ENCODE measurements at regions not wholly inside any gene's neighbourhood (a gene's known extent, or its start where the extent isn't known, plus 50 kb on each side); places are given as distances from the start of the nearest gene placed in this dataset.
A peak's percentile ranks its signal among the peaks of the same experiment; 100 is the strongest.
"Not testable (repeated sequence)": the region's sequence is repeated elsewhere in the genome, so short reads cannot be mapped to it uniquely, and the experiment has no call there.

GRCh38 chr2:239831001-239831731, 194.0 kb downstream of the NDUFA10 start:
- DNase-seq (ENCODE audit: low read depth in 2 of 2): no peak
- H3K9ac ChIP-seq (ENCODE audit: insufficient read depth, low read length): no peak overlapping the region
- H3K4me1 ChIP-seq (ENCODE audit: control insufficient read depth, extremely low read depth, insufficient read depth, low read length): no peaks in the 10 kb centered on the region
- no peak for TF ChIP-seq EZH2 (IDR thresholded peaks at IDR 0.05; ENCODE audit: low read length, missing control alignments)
- no peak for TF ChIP-seq CTCF (conservative IDR thresholded peaks at IDR 0.05 in 1 of 2, IDR thresholded peaks at IDR 0.05 in 1 of 2; ENCODE audit: low read depth in 1 of 2, low read length in 2 of 2)
- H3K4me2 ChIP-seq (ENCODE audit: extremely low read depth, insufficient read depth, low read length): no peak overlapping the region
- no peaks in the 10 kb centered on the region for H4K20me1 ChIP-seq (ENCODE audit: control insufficient read depth, extremely low read depth, insufficient read depth, low read length)
- H3K27me3 ChIP-seq (ENCODE audit: control insufficient read depth, insufficient read depth, low read length): no peaks in the 10 kb centered on the region
- H3K27ac ChIP-seq (ENCODE audit: insufficient read depth, low read length): no peak overlapping the region
- no peaks in the 10 kb centered on the region for H3K79me2 ChIP-seq (ENCODE audit: control insufficient read depth, insufficient read depth, low read length)
- no peaks in the 10 kb centered on the region for H3K36me3 ChIP-seq (ENCODE audit: control insufficient read depth, insufficient read depth, low read length)
- H3K4me3 ChIP-seq (replicated peaks in 1 of 4; ENCODE audit: control extremely low read depth in 1 of 4, insufficient read depth in 1 of 4, low read depth in 3 of 4, low read length in 4 of 4): no peak overlapping the region
- H2AFZ ChIP-seq (ENCODE audit: low read length): no peak overlapping the region
- H3K9me3 ChIP-seq (ENCODE audit: control insufficient read depth, insufficient read depth, low read depth, low read length): no peaks in the 10 kb centered on the region

GRCh38 chr2:239830121-239831000, 194.8 kb downstream of the NDUFA10 start:
- Histone ChIP-seq H3K9ac (ENCODE audit: insufficient read depth, low read length) (no peak overlapping the region), H3K27ac (ENCODE audit: insufficient read depth, low read length) (no peak overlapping the region), H3K36me3 (ENCODE audit: control insufficient read depth, insufficient read depth, low read length) (no peaks in the 10 kb centered on the region), H4K20me1 (ENCODE audit: control insufficient read depth, extremely low read depth, insufficient read depth, low read length) (no peaks in the 10 kb centered on the region), H3K27me3 (ENCODE audit: control insufficient read depth, insufficient read depth, low read length) (no peaks in the 10 kb centered on the region), H2AFZ (ENCODE audit: low read length) (no peak overlapping the region), H3K4me1 (ENCODE audit: control insufficient read depth, extremely low read depth, insufficient read depth, low read length) (no peaks in the 10 kb centered on the region), H3K4me2 (ENCODE audit: extremely low read depth, insufficient read depth, low read length) (no peak overlapping the region), H3K4me3 (replicated peaks in 1 of 4; ENCODE audit: control extremely low read depth in 1 of 4, insufficient read depth in 1 of 4, low read depth in 3 of 4, low read length in 4 of 4) (no peak overlapping the region), H3K9me3 (ENCODE audit: control insufficient read depth, insufficient read depth, low read depth, low read length) (no peaks in the 10 kb centered on the region), H3K79me2 (ENCODE audit: control insufficient read depth, insufficient read depth, low read length) (no peaks in the 10 kb centered on the region)
- DNase-seq (ENCODE audit: low read depth in 2 of 2): peak; percentile 3 to 16
- TF ChIP-seq CTCF (conservative IDR thresholded peaks at IDR 0.05 in 1 of 2, IDR thresholded peaks at IDR 0.05 in 1 of 2; ENCODE audit: low read depth in 1 of 2, low read length in 2 of 2): no peak
- no peak for TF ChIP-seq EZH2 (IDR thresholded peaks at IDR 0.05; ENCODE audit: low read length, missing control alignments)

- H3K79me2 ChIP-seq (ENCODE audit: control insufficient read depth, insufficient read depth, low read length): no peaks in the 10 kb centered on the region
- no peaks in the 10 kb centered on the region for H4K20me1 ChIP-seq (ENCODE audit: control insufficient read depth, extremely low read depth, insufficient read depth, low read length)
- no peak for TF ChIP-seq EZH2 (IDR thresholded peaks at IDR 0.05; ENCODE audit: low read length, missing control alignments)
- TF ChIP-seq CTCF (conservative IDR thresholded peaks at IDR 0.05 in 1 of 2, IDR thresholded peaks at IDR 0.05 in 1 of 2; ENCODE audit: low read depth in 1 of 2, low read length in 2 of 2): no peak
- H3K4me3 ChIP-seq (replicated peaks in 1 of 4; ENCODE audit: control extremely low read depth in 1 of 4, insufficient read depth in 1 of 4, low read depth in 3 of 4, low read length in 4 of 4): no peak overlapping the region
- H3K4me2 ChIP-seq (ENCODE audit: extremely low read depth, insufficient read depth, low read length): no peak overlapping the region
- no peak for DNase-seq (ENCODE audit: low read depth in 2 of 2)
- H3K4me1 ChIP-seq (ENCODE audit: control insufficient read depth, extremely low read depth, insufficient read depth, low read length): no peaks in the 10 kb centered on the region
- no peaks in the 10 kb centered on the region for H3K36me3 ChIP-seq (ENCODE audit: control insufficient read depth, insufficient read depth, low read length)
- no peak overlapping the region for H2AFZ ChIP-seq (ENCODE audit: low read length)
- no peak overlapping the region for H3K27ac ChIP-seq (ENCODE audit: insufficient read depth, low read length)
- H3K9me3 ChIP-seq (ENCODE audit: control insufficient read depth, insufficient read depth, low read depth, low read length): no peaks in the 10 kb centered on the region
- no peaks in the 10 kb centered on the region for H3K27me3 ChIP-seq (ENCODE audit: control insufficient read depth, insufficient read depth, low read length)
- no peak overlapping the region for H3K9ac ChIP-seq (ENCODE audit: insufficient read depth, low read length)
Observed at GRCh38 chr2:239829326-239829725, 195.8 kb downstream of the NDUFA10 start.

GRCh38 chr2:239828973-239829275, 196.2 kb downstream of the NDUFA10 start:
- H3K4me3 ChIP-seq (replicated peaks in 1 of 4; ENCODE audit: control extremely low read depth in 1 of 4, insufficient read depth in 1 of 4, low read depth in 3 of 4, low read length in 4 of 4); H2AFZ ChIP-seq (ENCODE audit: low read length); H3K4me2 ChIP-seq (ENCODE audit: extremely low read depth, insufficient read depth, low read length); H3K9ac ChIP-seq (ENCODE audit: insufficient read depth, low read length); H3K79me2 ChIP-seq (ENCODE audit: control insufficient read depth, insufficient read depth, low read length); H3K36me3 ChIP-seq (ENCODE audit: control insufficient read depth, insufficient read depth, low read length); H3K27ac ChIP-seq (ENCODE audit: insufficient read depth, low read length); H3K9me3 ChIP-seq (ENCODE audit: control insufficient read depth, insufficient read depth, low read depth, low read length); DNase-seq (ENCODE audit: low read depth in 2 of 2); H3K27me3 ChIP-seq (ENCODE audit: control insufficient read depth, insufficient read depth, low read length); H4K20me1 ChIP-seq (ENCODE audit: control insufficient read depth, extremely low read depth, insufficient read depth, low read length); H3K4me1 ChIP-seq (ENCODE audit: control insufficient read depth, extremely low read depth, insufficient read depth, low read length): not testable (repeated sequence)
